Kidney tubule cell (primary cell): ENCODE measurements at regions not wholly inside any gene's neighbourhood (a gene's known extent, or its start where the extent isn't known, plus 50 kb on each side); places are given as distances from the start of the nearest gene placed in this dataset.

Experiments
- DNase-seq: peaks from one replicate; pipeline ENCODE4 v3.0.0-alpha.2; 2018; ENCODE audit warnings: low spot score

- peak; percentile 5 for DNase-seq
These were observed 426.1 kb upstream of the FANCL start for GRCh38 chr2:58667137-58667774.

GRCh38 chr2:58666323-58666970, 425.3 kb upstream of the FANCL start:
- no peak for DNase-seq

GRCh38 chr2:58665154-58665553, 424.0 kb upstream of the FANCL start:
- DNase-seq: no peak

- no peak for DNase-seq
These were observed 423.5 kb upstream of the FANCL start for GRCh38 chr2:58664523-58665151.

- DNase-seq: no peak
These were observed 418.9 kb upstream of the FANCL start for GRCh38 chr2:58660046-58660445.

GRCh38 chr2:58655152-58655551, 414.0 kb upstream of the FANCL start:
- DNase-seq: no peak

GRCh38 chr2:58651930-58652329, 410.8 kb upstream of the FANCL start:
- no peak for DNase-seq

- DNase-seq: no peak
These were observed 409.7 kb upstream of the FANCL start for GRCh38 chr2:58650781-58651180.

- no peak for DNase-seq
These were observed 408.6 kb upstream of the FANCL start for GRCh38 chr2:58649756-58650155.

- DNase-seq: peak; percentile 56
These were observed 403.9 kb upstream of the FANCL start for GRCh38 chr2:58645017-58645416.

GRCh38 chr2:58644451-58644850, 403.3 kb upstream of the FANCL start:
- DNase-seq: no peak

- DNase-seq: no peak
These were observed 399.9 kb upstream of the FANCL start for GRCh38 chr2:58641001-58641400.

GRCh38 chr2:58640042-58640441, 398.9 kb upstream of the FANCL start:
- DNase-seq: no peak

GRCh38 chr2:58638256-58638805, 397.2 kb upstream of the FANCL start:
- peak; percentile 47 for DNase-seq

- DNase-seq: no peak
These were observed 395.7 kb upstream of the FANCL start for GRCh38 chr2:58636872-58637271.

- no peak for DNase-seq
These were observed 394.8 kb upstream of the FANCL start for GRCh38 chr2:58635801-58636375.

GRCh38 chr2:58634653-58635370, 393.7 kb upstream of the FANCL start:
- DNase-seq: peak; percentile 34

- peak; percentile 47 for DNase-seq
These were observed 392.7 kb upstream of the FANCL start for GRCh38 chr2:58633613-58634365.

GRCh38 chr2:58631986-58632385, 390.9 kb upstream of the FANCL start:
- no peak for DNase-seq

GRCh38 chr2:58629545-58630119, 388.5 kb upstream of the FANCL start:
- peak; percentile 44 for DNase-seq

GRCh38 chr2:58620896-58621295, 379.8 kb upstream of the FANCL start:
- no peak for DNase-seq
